Spinal cord (tissue), 9 donors: ENCODE measurements at regions not wholly inside any gene's neighbourhood (a gene's known extent, or its start where the extent isn't known, plus 50 kb on each side); places are given as distances from the start of the nearest gene placed in this dataset.

ENCODE experiments used
- DNase-seq, 6 donors: peaks; one replicate each; pipeline versions ENCODE4 v3.0.0 to v3.0.0-alpha.2; 2013 to 2015; ENCODE audit warnings: low spot score in 6 of 6, low read depth in 4 of 6
- H3K27ac ChIP-seq: one replicate; pipeline ENCODE4 v1.5.1; 2013; ENCODE audit warnings: low read depth, low read length, control low read depth
- H3K27me3 ChIP-seq: one replicate; pipeline ENCODE4 v1.6.1; 2013; ENCODE audit warnings: low read length; ENCODE audit not compliant: control insufficient read depth, insufficient read depth
- H3K36me3 ChIP-seq: one replicate; pipeline ENCODE4 v1.6.1; 2013; ENCODE audit warnings: low read length; ENCODE audit not compliant: control insufficient read depth, insufficient read depth
- H3K4me1 ChIP-seq: one replicate; pipeline ENCODE4 v1.6.1; 2013; ENCODE audit warnings: low read length; ENCODE audit not compliant: control insufficient read depth, insufficient read depth
- H3K4me3 ChIP-seq: one replicate; pipeline ENCODE4 v1.5.1; 2013; ENCODE audit warnings: low read depth, low read length, control low read depth
- H3K9me3 ChIP-seq: one replicate; pipeline ENCODE4 v1.6.1; 2013; ENCODE audit warnings: low read length; ENCODE audit not compliant: control insufficient read depth, insufficient read depth
- WGBS: methylation state at CpG from one replicate; pipeline ENCODE4 v1.1.5; 2013; ENCODE audit warnings: missing lambda C conversion rate; ENCODE audit not compliant: insufficient coverage; 5-methylcytosine and 5-hydroxymethylcytosine counted together
- donor health status: healthy.

GRCh38 chr13:76735641-76736040 is 150.6 kb downstream of the KCTD12 start:
- WGBS, result 78% methylated on average over 3 of the region's 3 CpGs
- no peaks in the 10 kb centered on the region for H3K9me3 ChIP-seq
- no peaks in the 10 kb centered on the region for H3K36me3 ChIP-seq
- H3K27ac ChIP-seq, result no peak overlapping the region
- H3K4me3 ChIP-seq, result no peak overlapping the region
- H3K27me3 ChIP-seq, result no peaks in the 10 kb centered on the region
- H3K4me1 ChIP-seq, result no peaks in the 10 kb centered on the region
- no peak for DNase-seq

GRCh38 chr13:76733671-76734070 is 152.5 kb downstream of the KCTD12 start:
- Histone ChIP-seq H3K27me3 (no peaks in the 10 kb centered on the region), H3K4me1 (no peaks in the 10 kb centered on the region), H3K4me3 (no peak overlapping the region), H3K36me3 (no peaks in the 10 kb centered on the region), H3K9me3 (no peaks in the 10 kb centered on the region), H3K27ac (no peak overlapping the region)
- no peak for DNase-seq
- WGBS, result 60% methylated on average over 1 of the region's 3 CpGs

GRCh38 chr13:76732367-76732766 is 153.8 kb downstream of the KCTD12 start:
- no peak overlapping the region for H3K27ac ChIP-seq
- no peaks in the 10 kb centered on the region for H3K36me3 ChIP-seq
- no peak for DNase-seq
- no peaks in the 10 kb centered on the region for H3K9me3 ChIP-seq
- no peaks in the 10 kb centered on the region for H3K4me1 ChIP-seq
- H3K27me3 ChIP-seq, result no peaks in the 10 kb centered on the region
- WGBS, result 100% methylated on average over 2 of the region's 2 CpGs
- H3K4me3 ChIP-seq, result no peak overlapping the region

GRCh38 chr13:76730220-76730619 is 156.0 kb downstream of the KCTD12 start:
- no peaks in the 10 kb centered on the region for H3K27me3 ChIP-seq
- no peaks in the 10 kb centered on the region for H3K9me3 ChIP-seq
- no peak for DNase-seq
- H3K4me3 ChIP-seq, result no peak overlapping the region
- no CpG with 5 or more reads among the region's 4 CpGs for WGBS
- H3K27ac ChIP-seq, result no peak overlapping the region
- H3K36me3 ChIP-seq, result no peaks in the 10 kb centered on the region
- H3K4me1 ChIP-seq, result no peaks in the 10 kb centered on the region

GRCh38 chr13:76729691-76730090 is 156.5 kb downstream of the KCTD12 start:
- no CpG with 5 or more reads among the region's 1 CpG for WGBS
- Histone ChIP-seq H3K4me1 (no peaks in the 10 kb centered on the region), H3K4me3 (no peak overlapping the region), H3K27ac (no peak overlapping the region), H3K27me3 (no peaks in the 10 kb centered on the region), H3K9me3 (no peaks in the 10 kb centered on the region), H3K36me3 (no peaks in the 10 kb centered on the region)
- DNase-seq, result no peak

- Histone ChIP-seq H3K27me3 (no peaks in the 10 kb centered on the region), H3K36me3 (no peaks in the 10 kb centered on the region), H3K9me3 (no peaks in the 10 kb centered on the region), H3K4me1 (peaks cover 6% of the 10 kb centered on the region), H3K27ac (no peak overlapping the region), H3K4me3 (no peak overlapping the region)
- DNase-seq, result peak in 1 of 6 donors; percentile 30
- no CpG with 5 or more reads among the region's 1 CpG for WGBS
Observed at GRCh38 chr13:76725896-76726295, 160.3 kb downstream of the KCTD12 start.

GRCh38 chr13:76725211-76725610 is 161.0 kb downstream of the KCTD12 start:
- Histone ChIP-seq H3K4me3 (no peak overlapping the region), H3K36me3 (no peaks in the 10 kb centered on the region), H3K27ac (no peak overlapping the region), H3K9me3 (no peaks in the 10 kb centered on the region), H3K27me3 (no peaks in the 10 kb centered on the region), H3K4me1 (peaks cover 6% of the 10 kb centered on the region)
- no peak for DNase-seq
- WGBS, result no CpG with 5 or more reads among the region's 1 CpG

- Histone ChIP-seq H3K4me1 (peaks cover 6% of the 10 kb centered on the region), H3K36me3 (no peaks in the 10 kb centered on the region), H3K27ac (no peak overlapping the region), H3K27me3 (no peaks in the 10 kb centered on the region), H3K9me3 (no peaks in the 10 kb centered on the region), H3K4me3 (no peak overlapping the region)
- WGBS, result 33% methylated on average over 1 of the region's 2 CpGs
- DNase-seq, result no peak
Observed at GRCh38 chr13:76724421-76724820, 161.8 kb downstream of the KCTD12 start.

GRCh38 chr13:76723551-76724232 is 162.5 kb downstream of the KCTD12 start:
- peaks cover 6% of the 10 kb centered on the region for H3K4me1 ChIP-seq
- no peaks in the 10 kb centered on the region for H3K36me3 ChIP-seq
- no peak for DNase-seq
- H3K9me3 ChIP-seq, result no peaks in the 10 kb centered on the region
- H3K4me3 ChIP-seq, result no peak overlapping the region
- H3K27me3 ChIP-seq, result no peaks in the 10 kb centered on the region
- peak overlapping the region; percentile 8 for H3K27ac ChIP-seq
- 66% methylated on average over 4 of the region's 5 CpGs for WGBS

- Histone ChIP-seq H3K36me3 (no peaks in the 10 kb centered on the region), H3K4me3 (no peak overlapping the region), H3K27me3 (no peaks in the 10 kb centered on the region), H3K4me1 (peaks cover 6% of the 10 kb centered on the region), H3K27ac (no peak overlapping the region), H3K9me3 (no peaks in the 10 kb centered on the region)
- WGBS, result no CpG with 5 or more reads among the region's 1 CpG
- DNase-seq, result no peak
Observed at GRCh38 chr13:76722782-76723181, 163.4 kb downstream of the KCTD12 start.
